K562 (cell line): ENCODE measurements at regions not wholly inside any gene's neighbourhood (a gene's known extent, or its start where the extent isn't known, plus 50 kb on each side); places are given as distances from the start of the nearest gene placed in this dataset.

Experiments
- ATAC-seq: fragments of 200-7000 bp; cut with Tn5 transposase; 3 replicates; pipeline ENCODE4 v1.9.1; 2020; ENCODE audit warnings: moderate library complexity
- BruUV-seq: library from RNA; stranded (reverse); fragments of 400-500 nt; replicated peaks from 2 replicates; lab custom pipeline; 2021; lab: Mats Ljungman, UMichigan
- CTCF ChIA-PET: fragments of 300-600 bp; formaldehyde crosslinking; extraction: SDS; loops from one replicate; lab custom pipeline; 2021; ENCODE audit warnings: low intra/inter-chr PET ratio; lab: Yijun Ruan, JAX
- POLR2A ChIA-PET: fragments of 300-600, 350-650 bp; sonication (Branson Sonifier 250); formaldehyde crosslinking; extraction: SDS; loops from one replicate; lab custom pipeline; 2021; ENCODE audit warnings: antibody characterized with exemption, inconsistent platforms; lab: Yijun Ruan, JAX
- DNase-seq, 4 experiments: peaks; one replicate each; pipeline versions ENCODE4 v3.0.0 to v3.0.0-alpha.2; 2011 to 2018; ENCODE audit warnings: low spot score in 3 of 4, mixed read lengths in 3 of 4; ENCODE audit errors: extremely low read depth in 1 of 4
- FAIRE-seq: peaks from 2 replicates; lab custom pipeline; 2011; peaks lifted over from hg19 to GRCh38; lab: Jason Lieb, UNC
- H2AFZ ChIP-seq: 2 replicates; pipeline ENCODE4 v1.6.0; 2011; ENCODE audit warnings: low read depth, low read length, control low read depth, inconsistent platforms
- H3K27ac ChIP-seq: fragments of 200-600 bp; 3 replicates; pipeline ENCODE4 v1.8.0; 2011; ENCODE audit warnings: low read depth, mild to moderate bottlenecking, control low read depth, inconsistent platforms, low read length, moderate library complexity, mixed read lengths; ENCODE audit errors: extremely low read depth
- H3K27me3 ChIP-seq, 2 experiments: fragments of 300-600 bp in 1 of 2; 2 replicates in 1 of 2; 3 replicates in 1 of 2; pipeline versions ENCODE4 v1.6.0 to v1.8.0; 2011; ENCODE audit warnings: inconsistent platforms in 2 of 2, low read length in 2 of 2, mild to moderate bottlenecking in 1 of 2, mixed read lengths in 1 of 2, moderate library complexity in 1 of 2; ENCODE audit not compliant: control insufficient read depth in 2 of 2, insufficient read depth in 2 of 2
- H3K36me3 ChIP-seq: fragments of 300-600 bp; 3 replicates; pipeline ENCODE4 v1.8.0; 2011; ENCODE audit warnings: mild to moderate bottlenecking, low read length, inconsistent platforms; ENCODE audit not compliant: control insufficient read depth, insufficient read depth
- H3K4me1 ChIP-seq, 2 experiments: fragments of 200-600 bp in 1 of 2; replicated peaks in 1 of 2; 2 replicates in 1 of 2; 3 replicates in 1 of 2; pipeline versions ENCODE4 v1.5.1 to v1.8.0; 2011; ENCODE audit warnings: inconsistent platforms in 2 of 2, low read length in 2 of 2, mild to moderate bottlenecking in 1 of 2, mixed read lengths in 1 of 2, moderate library complexity in 1 of 2; ENCODE audit not compliant: control insufficient read depth in 2 of 2, insufficient read depth in 2 of 2
- H3K4me2 ChIP-seq: 2 replicates; pipeline ENCODE4 v1.6.1; 2011; ENCODE audit warnings: low read length, control low read depth, inconsistent platforms, mixed read lengths; ENCODE audit not compliant: insufficient read depth
- H3K4me3 ChIP-seq: fragments of 200-600 bp; sonication (generic), shearing (Covaris generic); 2 replicates; pipeline ENCODE4 v1.5.1; 2016; ENCODE audit warnings: control low read depth, inconsistent platforms
- H3K79me2 ChIP-seq: fragments of 200-600 bp; 3 replicates; pipeline ENCODE4 v1.8.0; 2011; ENCODE audit warnings: low read length, inconsistent platforms; ENCODE audit not compliant: control insufficient read depth, insufficient read depth
- H3K9ac ChIP-seq, 2 experiments: 2 replicates each; pipeline versions ENCODE4 v1.6.0 to v1.6.1; 2011; ENCODE audit warnings: low read depth in 2 of 2, low read length in 2 of 2, control low read depth in 1 of 2, inconsistent platforms in 1 of 2, mild to moderate bottlenecking in 1 of 2, mixed read lengths in 1 of 2; ENCODE audit not compliant: insufficient read depth in 1 of 2
- H3K9me1 ChIP-seq: one replicate; pipeline ENCODE4 v1.6.0; 2011; ENCODE audit warnings: inconsistent platforms, mild to moderate bottlenecking, low read length, moderate library complexity; ENCODE audit not compliant: control insufficient read depth, insufficient read depth
- H3K9me3 ChIP-seq: replicated peaks from 2 replicates; pipeline ENCODE4 v1.5.1; 2011; ENCODE audit warnings: low read depth, low read length, inconsistent platforms; ENCODE audit not compliant: control insufficient read depth, insufficient read depth
- H4K20me1 ChIP-seq: replicated peaks from 2 replicates; pipeline ENCODE4 v1.6.1; 2011; ENCODE audit warnings: low read length, inconsistent platforms, mixed read lengths; ENCODE audit not compliant: control insufficient read depth, insufficient read depth
- ARID2 ChIP-seq: fragments of 450-650 bp; IDR thresholded peaks from 2 replicates; pipeline ENCODE4 v1.6.1; 2017; ENCODE audit warnings: antibody characterized with exemption, mild to moderate bottlenecking
- ESRRA ChIP-seq: fragments of 450-650 bp; IDR thresholded peaks from 2 replicates; pipeline ENCODE4 v1.6.1; 2014; ENCODE audit warnings: low read depth, mild to moderate bottlenecking, moderate library complexity, borderline replicate concordance
- FUS ChIP-seq: fragments of 200-400 bp; formaldehyde crosslinking; optimal IDR thresholded peaks from 2 replicates; pipeline ENCODE3; 2017; ENCODE audit warnings: low read depth, low read length
- GTF2E2 ChIP-seq: fragments of 200-800 bp; sonication (Bioruptor generic); IDR thresholded peaks from 2 replicates; pipeline ENCODE4 v1.6.1; 2016; ENCODE audit warnings: missing genetic modification characterization, missing compliant biosample characterization
- GTF2F1 ChIP-seq: IDR thresholded peaks from 2 replicates; pipeline ENCODE4 v1.6.1; 2011; ENCODE audit warnings: low read depth, low read length, improper control_type of control experiment
- KDM1A ChIP-seq, 2 experiments: fragments of 450-650 bp; IDR thresholded peaks; 2 replicates each; pipeline ENCODE4 v1.6.1; 2016; ENCODE audit warnings: mild to moderate bottlenecking in 2 of 2
- MIER1 ChIP-seq: fragments of 450-650 bp; IDR thresholded peaks from 2 replicates; pipeline ENCODE4 v1.6.1; 2016; ENCODE audit warnings: antibody characterized with exemption, mild to moderate bottlenecking, low read depth
- NFIC ChIP-seq: fragments of 450-650 bp; IDR thresholded peaks from 2 replicates; pipeline ENCODE4 v1.6.1; 2017; ENCODE audit warnings: mild to moderate bottlenecking, inconsistent platforms
- PBX2 ChIP-seq, 2 experiments: IDR thresholded peaks in 1 of 2; conservative IDR thresholded peaks in 1 of 2; 2 replicates each; pipeline ENCODE4 v1.6.1; 2016; ENCODE audit warnings: low read depth in 2 of 2, mild to moderate bottlenecking in 1 of 2, missing compliant biosample characterization in 1 of 2, missing genetic modification characterization in 1 of 2, moderate library complexity in 1 of 2
- POLR3G ChIP-seq: IDR thresholded peaks from 2 replicates; pipeline ENCODE4 v1.6.1; 2011; ENCODE audit not compliant: insufficient read length, insufficient replicate concordance; ENCODE audit errors: extremely low read depth
- STAG1 ChIP-seq: sonication (generic); formaldehyde crosslinking; IDR thresholded peaks from 2 replicates; pipeline ENCODE4 v1.5.0; 2020; ENCODE audit warnings: missing genetic modification reagents, borderline replicate concordance
- ZEB2 ChIP-seq: fragments of 450-650 bp; IDR thresholded peaks from 2 replicates; pipeline ENCODE4 v1.6.1; 2016
- ZNF134 ChIP-seq: fragments of 250-450 bp; sonication (Bioruptor Pico); conservative IDR thresholded peaks from 2 replicates; pipeline ENCODE4 v1.4.0; 2020
- WGBS: fragments of 100-300 bp; shearing (Covaris generic); methylation state at CpG from one replicate; pipeline ENCODE4 v1.1.6; 2016; ENCODE audit warnings: low coverage, mixed read lengths; ENCODE audit not compliant: insufficient coverage; ENCODE audit errors: missing lambda C conversion rate; 5-methylcytosine and 5-hydroxymethylcytosine counted together
- in situ Hi-C: fragments of 300-500 bp; cut with MboI; formaldehyde crosslinking; loops from 4 replicates; pipeline ENCODE4 v1.15.0; 2018; ENCODE audit warnings: inconsistent platforms, mixed read lengths
- intact Hi-C: fragments of 100-400 bp; cut with micrococcal nuclease; formaldehyde crosslinking; loops from 2 replicates; pipeline ENCODE4 v1.14.2; 2022

- FAIRE-seq, result no peak
- no TSS peak for BruUV-seq
- H3K9me3 ChIP-seq, result no peaks in the 10 kb centered on the region
- no peak overlapping the region for H3K9ac ChIP-seq
- H2AFZ ChIP-seq, result no peak overlapping the region
- ChIA-PET CTCF (no interaction called here), POLR2A (no interaction called here)
- intact Hi-C loops (no loop called here), in situ Hi-C loops (no loop called here)
- no peaks in the 10 kb centered on the region for H3K79me2 ChIP-seq
- DNase-seq, result no peak
- H3K27ac ChIP-seq, result no peak overlapping the region
- no peaks in the 10 kb centered on the region for H3K36me3 ChIP-seq
- no peaks in the 10 kb centered on the region for H3K4me1 ChIP-seq
- WGBS, result 28% methylated on average over 4 of the region's 4 CpGs
- H3K4me2 ChIP-seq, result no peak overlapping the region
- H3K9me1 ChIP-seq, result no peaks in the 10 kb centered on the region
- no peak for ATAC-seq
- H3K4me3 ChIP-seq, result no peak overlapping the region
- no peaks in the 10 kb centered on the region for H4K20me1 ChIP-seq
- no peaks in the 10 kb centered on the region for H3K27me3 ChIP-seq
- no peak for TF ChIP-seq POLR3G
- TF ChIP-seq ESRRA, result no peak
- TF ChIP-seq ARID2, result no peak
- no peak for TF ChIP-seq ZEB2
- no peak for TF ChIP-seq GTF2F1
- TF ChIP-seq FUS, result no peak
- no peak for TF ChIP-seq PBX2 (CRISPR knock-in tag; IDR thresholded peaks at IDR 0.05; ENCODE audit: low read depth)
- TF ChIP-seq PBX2 (tag; conservative IDR thresholded peaks at IDR 0.05; ENCODE audit: low read depth), result no peak
- TF ChIP-seq KDM1A (IDR thresholded peaks at IDR 0.05), result no peak
- no peak for TF ChIP-seq GTF2E2 (tag)
- TF ChIP-seq NFIC, result no peak
- no peak for TF ChIP-seq MIER1
- no peak for TF ChIP-seq STAG1 (CRISPR knock-in tag)
- TF ChIP-seq ZNF134 (CRISPR knock-in tag), result no peak
Measured at GRCh38 chr11:91840640-91841240, 383.9 kb upstream of the FAT3 start.
